DMS79 (cell line): ENCODE measurements at regions not wholly inside any gene's neighbourhood (a gene's known extent, or its start where the extent isn't known, plus 50 kb on each side); places are given as distances from the start of the nearest gene placed in this dataset.
"Not testable (repeated sequence)": the region's sequence is repeated elsewhere in the genome, so short reads cannot be mapped to it uniquely, and the experiment has no call there.

Experiments
- DNase-seq: peaks from one replicate; lab custom pipeline; 2025; lab: John Stamatoyannopoulos, UW

- DNase-seq, result no peak
Observed at GRCh38 chr2:155528034-155528433, 804.5 kb downstream of the NR4A2 start.

- DNase-seq, result no peak
Observed at GRCh38 chr2:155525199-155525598, 807.3 kb downstream of the NR4A2 start.

- no peak for DNase-seq
Observed at GRCh38 chr2:155519529-155520130, 812.9 kb downstream of the NR4A2 start.

GRCh38 chr2:155518094-155518493, 814.4 kb downstream of the NR4A2 start:
- DNase-seq, result no peak

GRCh38 chr2:155517362-155517761, 815.2 kb downstream of the NR4A2 start:
- DNase-seq, result no peak

GRCh38 chr2:155513248-155513647, 814.8 kb downstream of the KCNJ3 start:
- no peak for DNase-seq

GRCh38 chr2:155502766-155503165, 804.3 kb downstream of the KCNJ3 start:
- no peak for DNase-seq

GRCh38 chr2:155498106-155498505, 799.6 kb downstream of the KCNJ3 start:
- DNase-seq, result no peak

- no peak for DNase-seq
Observed at GRCh38 chr2:155494744-155495143, 796.2 kb downstream of the KCNJ3 start.

GRCh38 chr2:155485141-155485842, 786.8 kb downstream of the KCNJ3 start:
- DNase-seq, result no peak

GRCh38 chr2:155481141-155481540, 782.6 kb downstream of the KCNJ3 start:
- no peak for DNase-seq

- DNase-seq, result not testable (repeated sequence)
Observed at GRCh38 chr2:155472018-155472417, 773.5 kb downstream of the KCNJ3 start.

GRCh38 chr2:155456222-155456621, 757.7 kb downstream of the KCNJ3 start:
- no peak for DNase-seq

GRCh38 chr2:155442755-155443372, 744.4 kb downstream of the KCNJ3 start:
- DNase-seq, result no peak

GRCh38 chr2:155442088-155442487, 743.6 kb downstream of the KCNJ3 start:
- no peak for DNase-seq

- no peak for DNase-seq
Observed at GRCh38 chr2:155431004-155431507, 732.6 kb downstream of the KCNJ3 start.

- DNase-seq, result no peak
Observed at GRCh38 chr2:155427470-155427869, 729.0 kb downstream of the KCNJ3 start.

GRCh38 chr2:155424518-155424917, 726.0 kb downstream of the KCNJ3 start:
- DNase-seq, result no peak

GRCh38 chr2:155418753-155419152, 720.3 kb downstream of the KCNJ3 start:
- no peak for DNase-seq

GRCh38 chr2:155412598-155412997, 714.1 kb downstream of the KCNJ3 start:
- DNase-seq, result no peak

GRCh38 chr2:155404433-155405002, 706.0 kb downstream of the KCNJ3 start:
- no peak for DNase-seq

- DNase-seq, result no peak
Observed at GRCh38 chr2:155393406-155393805, 694.9 kb downstream of the KCNJ3 start.

GRCh38 chr2:155391613-155392130, 693.2 kb downstream of the KCNJ3 start:
- no peak for DNase-seq
